Nephron (organoid): ENCODE measurements at regions not wholly inside any gene's neighbourhood (a gene's known extent, or its start where the extent isn't known, plus 50 kb on each side); places are given as distances from the start of the nearest gene placed in this dataset.
"Not testable (repeated sequence)": the region's sequence is repeated elsewhere in the genome, so short reads cannot be mapped to it uniquely, and the experiment has no call there.

Experiments
- H3K27ac Mint-ChIP-seq, 3 experiments: 2 replicates each; pipeline ENCODE4 v1.8.0; 2020; ENCODE audit warnings: mixed read lengths in 3 of 3, mild to moderate bottlenecking in 2 of 3, moderate library complexity in 1 of 3
- H3K27me3 Mint-ChIP-seq: 2 replicates; pipeline ENCODE4 v1.8.0; 2021; ENCODE audit warnings: low read depth, mild to moderate bottlenecking, moderate library complexity, mixed read lengths
- H3K36me3 Mint-ChIP-seq: 2 replicates; pipeline ENCODE4 v1.8.0; 2020; ENCODE audit warnings: low read depth, mixed read lengths
- H3K4me1 Mint-ChIP-seq: 2 replicates; pipeline ENCODE4 v1.8.0; 2020; ENCODE audit warnings: mixed read lengths
- H3K4me3 Mint-ChIP-seq, 3 experiments: 2 replicates each; pipeline ENCODE4 v1.8.0; 2020; ENCODE audit warnings: mild to moderate bottlenecking in 3 of 3, mixed read lengths in 3 of 3, moderate library complexity in 2 of 3
- H3K9me3 Mint-ChIP-seq: 2 replicates; pipeline ENCODE4 v1.8.0; 2020; ENCODE audit warnings: mixed read lengths
- TF ChIP-seq, protein P1 (sequence below), 3 experiments: fragments of 200-600 bp; sonication (generic); IDR thresholded peaks; one replicate each; pipeline ENCODE4 v1.5.0; 2021; ENCODE audit warnings: antibody characterized with exemption in 3 of 3; ENCODE audit not compliant: unreplicated experiment in 3 of 3

DNA sequence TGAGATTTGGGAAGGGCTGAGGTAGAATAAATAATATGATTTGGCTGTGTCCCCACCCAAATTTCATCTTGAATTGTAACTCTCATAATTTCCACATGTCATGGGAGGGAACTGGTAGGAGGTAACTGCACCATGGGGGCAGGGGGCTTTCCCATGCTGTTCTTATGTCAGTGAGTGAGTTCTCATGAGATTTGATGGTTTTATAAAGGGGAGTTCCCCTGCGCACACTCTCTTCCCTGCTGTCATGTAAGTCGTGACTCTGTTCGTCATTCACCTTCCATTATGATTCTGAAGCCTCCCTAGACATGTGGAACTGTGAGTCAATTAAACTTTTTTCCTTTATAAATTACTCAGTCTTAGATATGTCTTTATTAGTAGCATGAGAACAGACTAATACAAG is 115.5 kb upstream of the STARD4 start:
- H3K4me3 Mint-ChIP-seq = no peak overlapping the region
- TF ChIP-seq, protein P1, sequence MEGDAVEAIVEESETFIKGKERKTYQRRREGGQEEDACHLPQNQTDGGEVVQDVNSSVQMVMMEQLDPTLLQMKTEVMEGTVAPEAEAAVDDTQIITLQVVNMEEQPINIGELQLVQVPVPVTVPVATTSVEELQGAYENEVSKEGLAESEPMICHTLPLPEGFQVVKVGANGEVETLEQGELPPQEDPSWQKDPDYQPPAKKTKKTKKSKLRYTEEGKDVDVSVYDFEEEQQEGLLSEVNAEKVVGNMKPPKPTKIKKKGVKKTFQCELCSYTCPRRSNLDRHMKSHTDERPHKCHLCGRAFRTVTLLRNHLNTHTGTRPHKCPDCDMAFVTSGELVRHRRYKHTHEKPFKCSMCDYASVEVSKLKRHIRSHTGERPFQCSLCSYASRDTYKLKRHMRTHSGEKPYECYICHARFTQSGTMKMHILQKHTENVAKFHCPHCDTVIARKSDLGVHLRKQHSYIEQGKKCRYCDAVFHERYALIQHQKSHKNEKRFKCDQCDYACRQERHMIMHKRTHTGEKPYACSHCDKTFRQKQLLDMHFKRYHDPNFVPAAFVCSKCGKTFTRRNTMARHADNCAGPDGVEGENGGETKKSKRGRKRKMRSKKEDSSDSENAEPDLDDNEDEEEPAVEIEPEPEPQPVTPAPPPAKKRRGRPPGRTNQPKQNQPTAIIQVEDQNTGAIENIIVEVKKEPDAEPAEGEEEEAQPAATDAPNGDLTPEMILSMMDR (IDR thresholded peaks at IDR 0.05; ENCODE audit: unreplicated experiment in 3 of 3) = no peak
- no peaks in the 10 kb centered on the region for H3K27me3 Mint-ChIP-seq
- H3K4me1 Mint-ChIP-seq = peaks cover 8% of the 10 kb centered on the region
- peaks cover 12% of the 10 kb centered on the region for H3K9me3 Mint-ChIP-seq
- H3K36me3 Mint-ChIP-seq = peaks cover 6% of the 10 kb centered on the region
- no peak overlapping the region for H3K27ac Mint-ChIP-seq

DNA sequence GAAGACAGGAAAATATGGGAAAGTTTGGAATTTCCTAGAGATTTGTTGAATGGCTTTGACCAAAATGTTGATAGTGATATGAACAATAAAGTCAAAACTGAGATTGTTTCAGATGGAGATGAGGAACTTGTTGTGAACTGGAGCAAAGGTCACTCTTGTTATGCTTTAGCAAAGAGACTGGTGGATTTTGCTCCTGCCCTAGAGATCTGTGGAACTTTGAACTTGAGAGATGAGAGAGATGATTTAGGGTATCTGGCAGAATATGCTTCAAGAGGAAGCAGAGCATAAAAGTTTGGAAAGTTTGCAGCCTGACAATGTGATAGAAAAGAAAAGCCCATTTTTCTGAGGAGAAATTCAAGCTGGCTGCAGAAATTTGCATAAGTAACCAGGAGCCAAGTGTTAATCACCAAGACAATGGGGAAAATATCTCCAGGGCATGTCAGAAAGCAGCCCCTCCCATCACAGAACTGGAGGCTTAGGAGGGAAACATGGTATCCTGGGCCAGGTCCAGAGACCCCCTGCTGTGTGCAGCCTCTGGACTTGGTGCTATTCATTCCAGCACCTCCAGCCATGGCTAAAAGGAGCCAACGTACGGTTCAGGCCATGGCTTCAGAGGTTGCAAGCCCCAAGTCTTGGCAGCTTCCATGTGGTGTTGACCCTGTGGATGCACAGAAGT is 114.3 kb upstream of the STARD4 start:
- Mint-ChIP-seq H3K27me3 (no peaks in the 10 kb centered on the region), H3K4me1 (peaks cover 8% of the 10 kb centered on the region), H3K36me3 (peaks cover 6% of the 10 kb centered on the region), H3K27ac (no peak overlapping the region), H3K4me3 (no peak overlapping the region), H3K9me3 (peaks cover 12% of the 10 kb centered on the region)
- TF ChIP-seq, protein P1 (IDR thresholded peaks at IDR 0.05; ENCODE audit: unreplicated experiment in 3 of 3) = no peak

DNA sequence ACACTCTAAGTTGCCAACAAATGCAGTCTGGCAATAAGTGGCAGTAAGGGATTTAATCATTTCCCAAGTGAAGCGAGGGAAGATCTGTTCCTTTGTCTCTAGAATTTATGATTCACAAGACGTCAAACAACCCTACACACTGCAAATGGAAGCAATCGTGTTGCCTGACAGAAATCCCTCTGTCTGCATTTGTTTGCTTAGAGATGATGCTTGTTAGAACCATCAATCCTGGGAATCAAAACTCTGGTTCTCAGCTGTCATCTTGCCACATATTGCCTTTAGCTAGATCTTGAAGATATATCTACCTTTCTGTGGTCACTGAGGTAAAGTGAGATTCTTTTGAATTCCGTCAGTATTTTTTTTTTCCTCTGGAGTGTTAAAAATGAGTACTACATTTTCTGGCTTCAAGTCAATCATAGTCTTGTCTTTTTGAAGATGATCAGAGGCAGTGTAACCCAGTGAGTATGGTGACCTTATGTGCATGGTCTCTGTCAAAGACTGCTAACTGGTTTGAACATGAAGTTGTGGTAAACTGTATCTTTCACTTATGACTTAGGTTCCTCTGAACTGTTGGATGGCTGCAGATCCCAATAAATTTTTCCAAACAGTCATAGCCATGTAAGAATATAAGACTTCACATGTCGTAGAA is 106.4 kb upstream of the STARD4 start:
- Mint-ChIP-seq H3K36me3 (no peaks in the 10 kb centered on the region), H3K27ac (peak overlapping the region; percentile 39 to 80 (median 54)), H3K4me1 (peaks cover 5% of the 10 kb centered on the region), H3K27me3 (no peaks in the 10 kb centered on the region), H3K4me3 (no peak overlapping the region), H3K9me3 (peaks cover 9% of the 10 kb centered on the region)
- TF ChIP-seq, protein P1 (IDR thresholded peaks at IDR 0.05; ENCODE audit: unreplicated experiment in 3 of 3) = no peak

DNA sequence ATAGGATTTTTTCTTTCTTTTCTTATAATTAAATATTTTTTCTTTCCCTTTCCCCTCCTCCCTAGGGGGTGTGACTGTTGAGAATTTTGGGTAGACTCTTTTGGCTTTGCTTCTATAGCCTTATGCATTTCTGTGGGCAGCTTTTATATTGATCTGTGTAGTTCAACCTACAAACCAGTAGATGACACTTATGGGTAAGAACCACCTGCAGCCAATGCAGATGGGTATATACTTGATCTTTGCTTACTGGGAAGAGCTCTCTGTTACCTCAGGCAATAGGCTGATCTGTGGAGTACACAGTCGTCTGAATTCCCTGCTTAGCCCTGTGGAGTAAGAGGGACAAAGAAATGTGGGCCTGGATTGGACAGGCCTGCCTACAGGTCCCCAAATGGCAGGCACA is 102.7 kb upstream of the STARD4 start:
- H3K36me3 Mint-ChIP-seq = no peaks in the 10 kb centered on the region
- no peaks in the 10 kb centered on the region for H3K27me3 Mint-ChIP-seq
- TF ChIP-seq, protein P1 (IDR thresholded peaks at IDR 0.05; ENCODE audit: unreplicated experiment in 3 of 3) = no peak
- peaks cover 19% of the 10 kb centered on the region for H3K9me3 Mint-ChIP-seq
- no peak overlapping the region for H3K4me3 Mint-ChIP-seq
- peaks cover 5% of the 10 kb centered on the region for H3K4me1 Mint-ChIP-seq
- H3K27ac Mint-ChIP-seq = no peak overlapping the region

DNA sequence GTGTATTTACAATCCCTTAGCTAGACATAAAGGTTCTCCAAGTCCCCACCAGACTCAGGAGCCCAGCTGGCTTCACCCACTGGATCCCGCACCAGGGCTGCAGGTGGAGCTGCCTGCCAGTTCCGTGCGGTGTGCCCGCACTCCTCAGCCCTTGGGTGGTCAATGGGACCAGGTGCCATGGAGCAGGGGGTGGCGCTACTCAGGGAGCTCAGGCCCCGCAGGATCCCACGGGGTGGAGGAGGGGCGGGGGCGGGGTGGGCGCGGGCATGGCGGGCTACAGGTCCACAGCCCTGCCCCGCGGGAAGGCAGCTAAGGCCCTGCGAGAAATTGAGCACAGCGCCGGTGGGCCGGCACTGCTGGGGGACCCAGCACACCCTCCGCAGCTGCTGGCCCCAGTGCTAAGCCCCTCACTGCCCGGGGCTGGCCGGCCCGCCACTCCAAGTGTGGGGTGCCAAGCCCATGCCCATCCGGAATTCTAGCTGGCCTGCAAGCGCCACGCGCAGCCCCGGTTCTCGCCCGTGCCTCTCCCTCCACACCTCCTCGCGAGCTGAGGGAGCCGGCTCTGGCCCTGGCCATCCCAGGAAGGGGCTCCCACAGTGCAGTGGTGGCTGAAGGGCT is 99.8 kb upstream of the STARD4 start:
- not testable (repeated sequence) for H3K27me3 Mint-ChIP-seq

DNA sequence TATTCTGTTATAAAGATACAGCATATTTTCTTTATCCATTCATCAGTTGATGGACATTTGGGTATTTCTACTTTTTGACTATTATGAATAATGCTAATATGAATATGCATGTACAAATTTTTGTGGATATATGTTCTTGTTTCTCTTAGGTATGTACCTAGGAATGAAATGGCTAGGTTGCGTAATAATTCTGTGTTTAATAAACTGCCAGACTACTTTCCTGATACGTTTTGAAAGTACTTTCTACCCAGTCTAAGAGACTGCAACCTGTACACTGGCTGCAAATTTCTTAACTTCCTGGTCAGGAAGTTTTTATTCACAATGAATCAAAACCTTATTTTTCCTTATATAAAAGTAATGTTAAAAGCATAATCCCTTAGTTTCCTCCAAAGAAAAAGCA is 93.9 kb upstream of the STARD4 start:
- H3K9me3 Mint-ChIP-seq = peaks cover 15% of the 10 kb centered on the region
- TF ChIP-seq, protein P1 (IDR thresholded peaks at IDR 0.05; ENCODE audit: unreplicated experiment in 3 of 3) = no peak
- no peaks in the 10 kb centered on the region for H3K36me3 Mint-ChIP-seq
- H3K4me3 Mint-ChIP-seq = no peak overlapping the region
- H3K27me3 Mint-ChIP-seq = no peaks in the 10 kb centered on the region
- no peak overlapping the region for H3K27ac Mint-ChIP-seq
- H3K4me1 Mint-ChIP-seq = peaks cover 19% of the 10 kb centered on the region

More for the DNA sequence above, 99.8 kb upstream of the STARD4 start:
- not testable (repeated sequence) for H3K4me3 Mint-ChIP-seq, H3K36me3 Mint-ChIP-seq, H3K27ac Mint-ChIP-seq, H3K4me1 Mint-ChIP-seq
- peaks cover 25% of the 10 kb centered on the region for H3K9me3 Mint-ChIP-seq
